ENCODE measurements at regions not wholly inside any gene's neighbourhood (a gene's known extent, or its start where the extent isn't known, plus 50 kb on each side); places are given as distances from the start of the nearest gene placed in this dataset.

DNA sequence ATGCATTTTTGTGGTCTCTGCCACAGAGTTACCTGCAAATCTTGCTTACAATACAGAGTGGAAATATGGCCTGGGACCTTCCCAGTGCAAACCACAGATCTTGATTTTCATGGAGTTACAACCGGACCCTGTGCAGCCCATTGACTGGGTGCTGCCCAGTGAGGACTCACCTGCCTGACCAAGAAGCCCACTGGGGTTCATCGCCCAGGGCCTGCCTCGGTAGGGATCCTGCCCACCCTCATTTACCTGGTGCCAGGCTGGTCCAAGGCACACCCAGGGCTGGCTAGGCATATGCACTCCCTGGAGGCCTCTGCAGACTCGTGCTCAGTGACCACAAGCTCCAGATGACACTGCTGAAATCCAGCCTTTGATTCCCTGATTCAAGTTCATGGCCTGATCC is 572.7 kb downstream of the NPHP4 start:
- TF ChIP-seq POLR2AphosphoS5 (IDR thresholded peaks at IDR 0.05; ENCODE audit: low read depth, low read length) (no peak), TAF1 (IDR thresholded peaks at IDR 0.05; ENCODE audit: borderline replicate concordance, insufficient read depth, low read length) (no peak), SIN3A (IDR thresholded peaks at IDR 0.05; ENCODE audit: borderline replicate concordance, insufficient read depth, low read length) (no peak)
- TF ChIP-seq, protein P1, sequence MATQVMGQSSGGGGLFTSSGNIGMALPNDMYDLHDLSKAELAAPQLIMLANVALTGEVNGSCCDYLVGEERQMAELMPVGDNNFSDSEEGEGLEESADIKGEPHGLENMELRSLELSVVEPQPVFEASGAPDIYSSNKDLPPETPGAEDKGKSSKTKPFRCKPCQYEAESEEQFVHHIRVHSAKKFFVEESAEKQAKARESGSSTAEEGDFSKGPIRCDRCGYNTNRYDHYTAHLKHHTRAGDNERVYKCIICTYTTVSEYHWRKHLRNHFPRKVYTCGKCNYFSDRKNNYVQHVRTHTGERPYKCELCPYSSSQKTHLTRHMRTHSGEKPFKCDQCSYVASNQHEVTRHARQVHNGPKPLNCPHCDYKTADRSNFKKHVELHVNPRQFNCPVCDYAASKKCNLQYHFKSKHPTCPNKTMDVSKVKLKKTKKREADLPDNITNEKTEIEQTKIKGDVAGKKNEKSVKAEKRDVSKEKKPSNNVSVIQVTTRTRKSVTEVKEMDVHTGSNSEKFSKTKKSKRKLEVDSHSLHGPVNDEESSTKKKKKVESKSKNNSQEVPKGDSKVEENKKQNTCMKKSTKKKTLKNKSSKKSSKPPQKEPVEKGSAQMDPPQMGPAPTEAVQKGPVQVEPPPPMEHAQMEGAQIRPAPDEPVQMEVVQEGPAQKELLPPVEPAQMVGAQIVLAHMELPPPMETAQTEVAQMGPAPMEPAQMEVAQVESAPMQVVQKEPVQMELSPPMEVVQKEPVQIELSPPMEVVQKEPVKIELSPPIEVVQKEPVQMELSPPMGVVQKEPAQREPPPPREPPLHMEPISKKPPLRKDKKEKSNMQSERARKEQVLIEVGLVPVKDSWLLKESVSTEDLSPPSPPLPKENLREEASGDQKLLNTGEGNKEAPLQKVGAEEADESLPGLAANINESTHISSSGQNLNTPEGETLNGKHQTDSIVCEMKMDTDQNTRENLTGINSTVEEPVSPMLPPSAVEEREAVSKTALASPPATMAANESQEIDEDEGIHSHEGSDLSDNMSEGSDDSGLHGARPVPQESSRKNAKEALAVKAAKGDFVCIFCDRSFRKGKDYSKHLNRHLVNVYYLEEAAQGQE (IDR thresholded peaks at IDR 0.05; ENCODE audit: insufficient read depth in 1 of 2, low read depth in 2 of 2, low read length in 2 of 2) = no peak

Data from PFSK-1 (cell line).